ENCODE measurements at regions not wholly inside any gene's neighbourhood (a gene's known extent, or its start where the extent isn't known, plus 50 kb on each side); places are given as distances from the start of the nearest gene placed in this dataset.

DNA sequence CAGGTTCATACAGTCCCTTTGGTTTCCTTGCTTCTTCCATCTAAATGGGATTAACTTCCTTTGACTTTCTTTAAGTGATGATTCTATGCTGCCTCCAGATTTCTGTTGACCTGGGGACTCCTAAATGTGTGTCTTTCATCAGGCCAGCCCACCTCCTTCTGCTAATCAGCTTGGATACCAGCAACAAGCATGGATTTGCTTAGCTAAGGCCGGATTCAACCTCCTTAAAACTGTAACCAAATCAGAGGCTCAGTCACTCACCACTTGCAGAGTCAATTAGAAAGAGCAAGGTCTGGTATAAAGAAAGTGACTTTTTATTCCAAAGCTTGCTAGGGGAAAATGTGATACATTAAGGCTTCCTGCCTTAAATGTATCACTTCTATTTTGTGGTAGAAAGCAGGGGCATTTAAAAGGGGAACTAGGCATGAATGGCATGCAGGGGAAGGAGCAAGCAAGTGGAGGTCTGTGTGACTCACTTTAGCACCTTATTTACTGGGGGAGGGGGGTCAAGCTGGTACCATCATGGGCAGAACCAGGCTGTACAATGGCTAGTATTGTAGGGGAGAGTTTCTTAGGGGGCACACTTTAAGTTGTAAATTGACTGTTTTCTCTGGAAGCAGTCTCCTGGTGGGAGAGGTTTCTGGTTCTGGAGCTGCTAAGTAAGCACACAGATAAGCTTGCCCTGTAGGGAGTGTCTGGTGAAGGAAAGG lies 239.0 kb upstream of the PDGFD start:
- H3K79me2 ChIP-seq (ENCODE audit: insufficient read depth, low read length), result no peaks in the 10 kb centered on the region
- H3K27ac Mint-ChIP-seq, result no peak overlapping the region
- H3K4me2 ChIP-seq (replicated peaks; ENCODE audit: extremely low read depth, low read length, poor library complexity, severe bottlenecking), result no peak overlapping the region
- no peak overlapping the region for H3K4me3 Mint-ChIP-seq
- WGBS (ENCODE audit: insufficient coverage), result no CpG with 5 or more reads among the region's 1 CpG
- no peaks in the 10 kb centered on the region for H3K9me3 ChIP-seq (replicated peaks in 1 of 2; ENCODE audit: control insufficient read depth in 1 of 2, insufficient read depth in 1 of 2, low read length in 2 of 2)
- H4K20me1 ChIP-seq (ENCODE audit: insufficient read depth, low read length), result no peaks in the 10 kb centered on the region
- H3K4me3 ChIP-seq (replicated peaks in 1 of 3; ENCODE audit: low read depth in 2 of 3, low read length in 3 of 3), result no peak overlapping the region
- peak in 1 of 3 donors; percentile 5 for DNase-seq
- peaks cover 0 to 3% (median 0%) of the 10 kb centered on the region in 7 donors for H3K9me3 Mint-ChIP-seq
- no peaks in the 10 kb centered on the region for H3K36me3 Mint-ChIP-seq
- H3K27me3 Mint-ChIP-seq (ENCODE audit: low read depth in 3 of 3), result no peaks in the 10 kb centered on the region
- no peaks in the 10 kb centered on the region for H3K27me3 ChIP-seq (ENCODE audit: control insufficient read depth in 2 of 2, insufficient read depth in 2 of 2, low read length in 2 of 2)
- H3K27ac ChIP-seq (ENCODE audit: low read depth in 1 of 2, low read length in 2 of 2), result no peak overlapping the region
- no peaks in the 10 kb centered on the region for H3K4me1 Mint-ChIP-seq
- H2AFZ ChIP-seq (ENCODE audit: insufficient read depth, low read depth, low read length, poor library complexity, severe bottlenecking), result no peak overlapping the region
- TF ChIP-seq, protein P1, sequence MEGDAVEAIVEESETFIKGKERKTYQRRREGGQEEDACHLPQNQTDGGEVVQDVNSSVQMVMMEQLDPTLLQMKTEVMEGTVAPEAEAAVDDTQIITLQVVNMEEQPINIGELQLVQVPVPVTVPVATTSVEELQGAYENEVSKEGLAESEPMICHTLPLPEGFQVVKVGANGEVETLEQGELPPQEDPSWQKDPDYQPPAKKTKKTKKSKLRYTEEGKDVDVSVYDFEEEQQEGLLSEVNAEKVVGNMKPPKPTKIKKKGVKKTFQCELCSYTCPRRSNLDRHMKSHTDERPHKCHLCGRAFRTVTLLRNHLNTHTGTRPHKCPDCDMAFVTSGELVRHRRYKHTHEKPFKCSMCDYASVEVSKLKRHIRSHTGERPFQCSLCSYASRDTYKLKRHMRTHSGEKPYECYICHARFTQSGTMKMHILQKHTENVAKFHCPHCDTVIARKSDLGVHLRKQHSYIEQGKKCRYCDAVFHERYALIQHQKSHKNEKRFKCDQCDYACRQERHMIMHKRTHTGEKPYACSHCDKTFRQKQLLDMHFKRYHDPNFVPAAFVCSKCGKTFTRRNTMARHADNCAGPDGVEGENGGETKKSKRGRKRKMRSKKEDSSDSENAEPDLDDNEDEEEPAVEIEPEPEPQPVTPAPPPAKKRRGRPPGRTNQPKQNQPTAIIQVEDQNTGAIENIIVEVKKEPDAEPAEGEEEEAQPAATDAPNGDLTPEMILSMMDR (IDR thresholded peaks at IDR 0.05), result no peak
- no peaks in the 10 kb centered on the region for H3K36me3 ChIP-seq (replicated peaks in 1 of 2; ENCODE audit: control insufficient read depth in 1 of 2, insufficient read depth in 2 of 2, low read length in 2 of 2)
- intact Hi-C loops (cut with micrococcal nuclease), result no loop called here
- H3K9ac ChIP-seq (ENCODE audit: insufficient read depth, low read length, poor library complexity, severe bottlenecking), result no peak overlapping the region
- H3K4me1 ChIP-seq (ENCODE audit: control insufficient read depth in 1 of 2, insufficient read depth in 2 of 2, low read length in 2 of 2), result no peaks in the 10 kb centered on the region

DNA sequence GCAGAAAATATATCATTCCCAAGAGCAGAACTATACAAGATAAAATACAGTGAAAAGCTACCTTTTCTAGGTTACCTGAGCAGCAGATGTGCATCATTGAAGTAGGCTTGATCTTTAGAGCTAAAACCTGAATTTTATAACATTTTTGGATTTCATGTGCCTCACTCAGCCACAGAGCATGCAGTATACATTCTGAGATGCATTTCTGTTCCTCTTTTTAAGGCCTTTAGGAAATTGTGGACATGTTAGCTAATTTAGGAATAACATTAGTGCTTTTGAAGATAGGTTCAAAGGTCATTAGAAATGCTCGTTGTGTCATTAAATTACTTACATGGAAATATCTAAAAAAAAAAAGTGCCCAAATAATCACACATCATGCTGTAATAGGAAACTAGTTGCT lies 230.6 kb upstream of the PDGFD start:
- Mint-ChIP-seq H3K36me3 (no peaks in the 10 kb centered on the region), H3K9me3 (peaks cover 0 to 3% (median 0%) of the 10 kb centered on the region in 7 donors), H3K4me3 (no peak overlapping the region), H3K4me1 (no peaks in the 10 kb centered on the region), H3K27ac (no peak overlapping the region), H3K27me3 (ENCODE audit: low read depth in 3 of 3) (no peaks in the 10 kb centered on the region)
- no peaks in the 10 kb centered on the region for H3K79me2 ChIP-seq (ENCODE audit: insufficient read depth, low read length)
- intact Hi-C loops (cut with micrococcal nuclease), result no loop called here
- H3K36me3 ChIP-seq (replicated peaks in 1 of 2; ENCODE audit: control insufficient read depth in 1 of 2, insufficient read depth in 2 of 2, low read length in 2 of 2), result no peaks in the 10 kb centered on the region
- no peak overlapping the region for H3K9ac ChIP-seq (ENCODE audit: insufficient read depth, low read length, poor library complexity, severe bottlenecking)
- no CpG with 5 or more reads among the region's 1 CpG for WGBS (ENCODE audit: insufficient coverage)
- no peaks in the 10 kb centered on the region for H4K20me1 ChIP-seq (ENCODE audit: insufficient read depth, low read length)
- H3K4me3 ChIP-seq (replicated peaks in 1 of 3; ENCODE audit: low read depth in 2 of 3, low read length in 3 of 3), result no peak overlapping the region
- no peak overlapping the region for H2AFZ ChIP-seq (ENCODE audit: insufficient read depth, low read depth, low read length, poor library complexity, severe bottlenecking)
- H3K4me2 ChIP-seq (replicated peaks; ENCODE audit: extremely low read depth, low read length, poor library complexity, severe bottlenecking), result no peak overlapping the region
- no peaks in the 10 kb centered on the region for H3K9me3 ChIP-seq (replicated peaks in 1 of 2; ENCODE audit: control insufficient read depth in 1 of 2, insufficient read depth in 1 of 2, low read length in 2 of 2)
- no peaks in the 10 kb centered on the region for H3K4me1 ChIP-seq (ENCODE audit: control insufficient read depth in 1 of 2, insufficient read depth in 2 of 2, low read length in 2 of 2)
- no peaks in the 10 kb centered on the region for H3K27me3 ChIP-seq (ENCODE audit: control insufficient read depth in 2 of 2, insufficient read depth in 2 of 2, low read length in 2 of 2)
- TF ChIP-seq, protein P1 (IDR thresholded peaks at IDR 0.05), result no peak
- no peak for DNase-seq
- no peak overlapping the region for H3K27ac ChIP-seq (ENCODE audit: low read depth in 1 of 2, low read length in 2 of 2)

Data from CD14-positive monocyte (primary cell).